A673 (cell line): ENCODE measurements at regions not wholly inside any gene's neighbourhood (a gene's known extent, or its start where the extent isn't known, plus 50 kb on each side); places are given as distances from the start of the nearest gene placed in this dataset.

Experiments
- BruUV-seq: library from RNA; stranded (reverse); fragments of 400-500 nt; replicated peaks from 2 replicates; lab custom pipeline; 2021; lab: Mats Ljungman, UMichigan
- CTCF ChIA-PET: fragments of 300-600 bp; sonication (Branson Sonifier 250); formaldehyde crosslinking; loops from one replicate; lab custom pipeline; 2022; ENCODE audit warnings: antibody characterized with exemption; lab: Charles Lee
- POLR2A ChIA-PET: fragments of 300-600 bp; sonication (Branson Sonifier 250); formaldehyde crosslinking; loops from one replicate; lab custom pipeline; 2022; ENCODE audit warnings: antibody characterized with exemption; ENCODE audit not compliant: low non-redundant PET; lab: Charles Lee
- DNase-seq: peaks from one replicate; pipeline ENCODE4 v3.0.0-alpha.2; 2015; ENCODE audit warnings: low spot score
- H3K27ac ChIP-seq: fragments of 200-600 bp; sonication (generic); 2 replicates; pipeline ENCODE4 v1.5.1; 2016; ENCODE audit warnings: mixed run types, low read depth, mild to moderate bottlenecking, mixed read lengths, antibody characterized with exemption, low read length; ENCODE audit not compliant: poor library complexity, severe bottlenecking
- H3K27me3 ChIP-seq: fragments of 200-600 bp; sonication (generic); replicated peaks from 2 replicates; pipeline ENCODE4 v1.6.1; 2017; ENCODE audit warnings: mixed run types, low read depth, mild to moderate bottlenecking, mixed read lengths, antibody characterized with exemption, low read length; ENCODE audit not compliant: insufficient read depth, poor library complexity
- H3K36me3 ChIP-seq: fragments of 200-600 bp; sonication (generic); 2 replicates; pipeline ENCODE4 v1.6.1; 2016; ENCODE audit warnings: mixed run types, mild to moderate bottlenecking, mixed read lengths, antibody characterized with exemption, low read length; ENCODE audit not compliant: insufficient read depth, poor library complexity, severe bottlenecking
- H3K4me1 ChIP-seq: fragments of 200-600 bp; sonication (generic); 2 replicates; pipeline ENCODE4 v1.6.1; 2017; ENCODE audit warnings: mixed run types, mild to moderate bottlenecking, mixed read lengths, antibody characterized with exemption, low read length; ENCODE audit not compliant: insufficient read depth, poor library complexity, severe bottlenecking
- H3K4me3 ChIP-seq: fragments of 200-600 bp; sonication (generic); 2 replicates; pipeline ENCODE4 v1.5.1; 2016; ENCODE audit warnings: low read depth, mixed run types, mild to moderate bottlenecking, mixed read lengths, low read length; ENCODE audit not compliant: poor library complexity, severe bottlenecking
- H3K9me3 ChIP-seq: fragments of 200-600 bp; sonication (generic); 2 replicates; pipeline ENCODE4 v1.6.1; 2016; ENCODE audit warnings: mixed run types, low read depth, mild to moderate bottlenecking, mixed read lengths, antibody characterized with exemption, low read length; ENCODE audit not compliant: poor library complexity, severe bottlenecking
- CTCF ChIP-seq: fragments of 300-800, 200-600 bp; sonication (generic); conservative IDR thresholded peaks from 2 replicates; pipeline ENCODE4 v1.5.1; 2017; ENCODE audit warnings: low read depth, mild to moderate bottlenecking, antibody characterized with exemption, low read length, moderate library complexity, mixed read lengths
- EZH2 ChIP-seq: fragments of 200-600 bp; sonication (generic); IDR thresholded peaks from 2 replicates; pipeline ENCODE4 v1.6.1; 2017; ENCODE audit warnings: borderline replicate concordance, low read depth, mild to moderate bottlenecking, mixed read lengths, antibody characterized with exemption, low read length; ENCODE audit not compliant: poor library complexity, severe bottlenecking
- intact Hi-C: fragments of 100-400 bp; cut with micrococcal nuclease; formaldehyde crosslinking; loops from one replicate; pipeline ENCODE4 v1.10.0; 2022; ENCODE audit not compliant: unreplicated experiment

GRCh38 chr6:37559050-37559449 is 59.4 kb upstream of the CCDC167 start:
- POLR2A ChIA-PET, result interaction anchor here (0.6 kb wide), 1 partner anchor 732 kb away, joined by 3 read pairs; no protein-coding TSS in a partner anchor
- no peak for DNase-seq
- no peaks in the 10 kb centered on the region for H3K36me3 ChIP-seq
- no TSS peak for BruUV-seq
- no peaks in the 10 kb centered on the region for H3K27me3 ChIP-seq
- no peaks in the 10 kb centered on the region for H3K4me1 ChIP-seq
- TF ChIP-seq CTCF (no peak), EZH2 (no peak)
- H3K4me3 ChIP-seq, result no peak overlapping the region
- intact Hi-C loops, result no loop called here
- no peaks in the 10 kb centered on the region for H3K9me3 ChIP-seq
- H3K27ac ChIP-seq, result no peak overlapping the region
- CTCF ChIA-PET, result no interaction called here

GRCh38 chr6:37558646-37559045 is 59.0 kb upstream of the CCDC167 start:
- CTCF ChIA-PET, result no interaction called here
- no TSS peak for BruUV-seq
- TF ChIP-seq CTCF (no peak), EZH2 (no peak)
- Histone ChIP-seq H3K4me3 (no peak overlapping the region), H3K9me3 (no peaks in the 10 kb centered on the region), H3K4me1 (no peaks in the 10 kb centered on the region), H3K27me3 (no peaks in the 10 kb centered on the region), H3K27ac (no peak overlapping the region), H3K36me3 (no peaks in the 10 kb centered on the region)
- no peak for DNase-seq
- POLR2A ChIA-PET, result interaction anchor here (0.6 kb wide), 1 partner anchor 732 kb away, joined by 3 read pairs; no protein-coding TSS in a partner anchor
- intact Hi-C loops, result no loop called here

- Histone ChIP-seq H3K36me3 (no peaks in the 10 kb centered on the region), H3K27me3 (no peaks in the 10 kb centered on the region), H3K4me1 (no peaks in the 10 kb centered on the region), H3K9me3 (no peaks in the 10 kb centered on the region), H3K27ac (no peak overlapping the region), H3K4me3 (no peak overlapping the region)
- no TSS peak for BruUV-seq
- DNase-seq, result no peak
- POLR2A ChIA-PET, result interaction anchor here (0.6 kb wide), 1 partner anchor 733 kb away, joined by 3 read pairs; no protein-coding TSS in a partner anchor
- intact Hi-C loops, result no loop called here
- TF ChIP-seq CTCF, result no peak
- TF ChIP-seq EZH2, result no peak
- CTCF ChIA-PET, result no interaction called here
These were observed 58.5 kb upstream of the CCDC167 start for GRCh38 chr6:37558168-37558567.
